ENCODE measurements at regions not wholly inside any gene's neighbourhood (a gene's known extent, or its start where the extent isn't known, plus 50 kb on each side); places are given as distances from the start of the nearest gene placed in this dataset.

GRCh38 chr19:31947436-31948115 lies 397.8 kb upstream of the ZNF507 start:
- WGBS, 2 experiments (ENCODE audit: extremely low coverage in 2 of 2, insufficient read length in 1 of 2), result 59% methylated on average over 6 of the region's 17 CpGs; no CpG with 5 or more reads in 1 of the 2 experiments
- H2AK9ac ChIP-seq (replicated peaks; ENCODE audit: low read depth, low read length, poor library complexity), result no peak overlapping the region
- no peak overlapping the region for H3K23ac ChIP-seq (ENCODE audit: low read depth, low read length)
- ChIA-PET POLR2A (ENCODE audit: unreplicated experiment) (no interaction called here), CTCF (no interaction called here)
- H4K8ac ChIP-seq (ENCODE audit: low read depth in 2 of 2, low read length in 2 of 2), result no peak overlapping the region
- H3K36me3 ChIP-seq (ENCODE audit: control insufficient read depth, insufficient read depth, low read length), result no peaks in the 10 kb centered on the region
- H4K20me1 ChIP-seq (ENCODE audit: insufficient read depth, low read length), result no peaks in the 10 kb centered on the region
- H4K5ac ChIP-seq (ENCODE audit: low read depth, low read length), result no peak overlapping the region
- no peaks in the 10 kb centered on the region for H3K4me1 ChIP-seq (ENCODE audit: control insufficient read depth, insufficient read depth, low read length)
- in situ Hi-C loops (cut with MboI; ENCODE audit: low sequenced_read_pairs) (no loop called here), intact Hi-C loops (cut with micrococcal nuclease) (no loop called here), dilution Hi-C loops (cut with HindIII; ENCODE audit: low sequenced_read_pairs, unreplicated experiment) (no loop called here)
- DNase-seq, result no peak
- no peak overlapping the region for H3K18ac ChIP-seq (ENCODE audit: low read depth, low read length)
- H2BK20ac ChIP-seq (ENCODE audit: low read depth, low read length), result no peak overlapping the region
- BruUV-seq (replicated peaks), result no TSS peak
- no peak overlapping the region for H4K91ac ChIP-seq (ENCODE audit: insufficient read depth, low read depth, low read length)
- no peak overlapping the region for H3K4me3 ChIP-seq (ENCODE audit: insufficient read depth, low read depth, low read length)
- no peak for ATAC-seq (ENCODE audit: low read depth)
- H2BK15ac ChIP-seq (ENCODE audit: low read depth, low read length), result no peak overlapping the region
- H3K27me3 ChIP-seq (ENCODE audit: control insufficient read depth, insufficient read depth, low read length), result no peaks in the 10 kb centered on the region
- H2AK5ac ChIP-seq (ENCODE audit: low read depth, low read length), result no peak overlapping the region
- H3K9me1 ChIP-seq (ENCODE audit: insufficient read depth, low read length), result no peaks in the 10 kb centered on the region
- TF ChIP-seq FOS (IDR thresholded peaks at IDR 0.05; ENCODE audit: low read depth, low read length), result no peak
- TF ChIP-seq RAD21 (IDR thresholded peaks at IDR 0.05; ENCODE audit: low read length), result no peak
- TF ChIP-seq POLR2A (IDR thresholded peaks at IDR 0.05; ENCODE audit: low read depth, low read length), result no peak
- TF ChIP-seq ELK1 (IDR thresholded peaks at IDR 0.05; ENCODE audit: borderline replicate concordance, low read depth, low read length), result no peak
- TF ChIP-seq BHLHE40 (IDR thresholded peaks at IDR 0.05; ENCODE audit: low read depth, low read length), result no peak
- no peak for TF ChIP-seq CHD1 (IDR thresholded peaks at IDR 0.05; ENCODE audit: low read depth, low read length)
- no peak for TF ChIP-seq SMC3 (IDR thresholded peaks at IDR 0.05; ENCODE audit: low read depth, low read length)
- no peak for TF ChIP-seq RCOR1 (IDR thresholded peaks at IDR 0.05; ENCODE audit: insufficient replicate concordance, low read length)
- TF ChIP-seq CEBPB (IDR thresholded peaks at IDR 0.05; ENCODE audit: low read depth, low read length), result no peak
- no peak for TF ChIP-seq CTCF (conservative IDR thresholded peaks at IDR 0.05; ENCODE audit: low read depth, low read length)
- no peak for TF ChIP-seq MAFK (IDR thresholded peaks at IDR 0.05; ENCODE audit: low read depth, low read length)
- TF ChIP-seq USF2 (IDR thresholded peaks at IDR 0.05; ENCODE audit: low read depth, low read length), result no peak
- no peak for TF ChIP-seq RFX5 (IDR thresholded peaks at IDR 0.05; ENCODE audit: low read depth, low read length)
- H3K9me3 ChIP-seq (ENCODE audit: control insufficient read depth, insufficient read depth, low read length), result peaks cover 11% of the 10 kb centered on the region
- H2BK5ac ChIP-seq (ENCODE audit: low read depth, low read length, poor library complexity, severe bottlenecking), result no peak overlapping the region
- H3K9ac ChIP-seq (ENCODE audit: low read depth, low read length), result no peak overlapping the region
- H2BK120ac ChIP-seq (ENCODE audit: low read depth, low read length), result no peak overlapping the region
- no peak overlapping the region for H3K27ac ChIP-seq (ENCODE audit: insufficient read depth, low read length)
- no peak overlapping the region for H2AFZ ChIP-seq (replicated peaks; ENCODE audit: low read length, poor library complexity)
- H3K56ac ChIP-seq (ENCODE audit: extremely low read depth, insufficient read depth, low read length), result no peak overlapping the region
- H3K4me2 ChIP-seq (ENCODE audit: low read depth, low read length), result no peak overlapping the region
- no peak overlapping the region for H3K4ac ChIP-seq (ENCODE audit: low read depth, low read length)
- no peaks in the 10 kb centered on the region for H3K79me1 ChIP-seq (ENCODE audit: low read depth in 1 of 2, low read length in 2 of 2)
- H3K14ac ChIP-seq (replicated peaks; ENCODE audit: low read depth, low read length), result no peak overlapping the region

Data from IMR-90 (cell line).